Type B pancreatic cell (in vitro differentiated cells): ENCODE measurements at regions not wholly inside any gene's neighbourhood (a gene's known extent, or its start where the extent isn't known, plus 50 kb on each side); places are given as distances from the start of the nearest gene placed in this dataset.

Source experiments
- DNase-seq: peaks from one replicate; pipeline ENCODE4 v3.0.0; 2021; ENCODE audit warnings: mixed read lengths; ENCODE audit not compliant: unreplicated experiment; ENCODE audit errors: extremely low spot score
- H3K27ac Mint-ChIP-seq: 2 replicates; pipeline ENCODE4 v1.8.0; 2021; ENCODE audit warnings: mild to moderate bottlenecking, mixed read lengths
- H3K27me3 Mint-ChIP-seq: 2 replicates; pipeline ENCODE4 v1.8.0; 2021; ENCODE audit warnings: mixed read lengths
- H3K36me3 Mint-ChIP-seq: 2 replicates; pipeline ENCODE4 v1.8.0; 2021; ENCODE audit warnings: mixed read lengths
- H3K4me1 Mint-ChIP-seq: one replicate; pipeline ENCODE4 v1.8.0; 2021; ENCODE audit warnings: mixed read lengths; ENCODE audit not compliant: unreplicated experiment
- H3K4me3 Mint-ChIP-seq: 2 replicates; pipeline ENCODE4 v1.8.0; 2021; ENCODE audit warnings: mild to moderate bottlenecking, mixed read lengths
- H3K9me3 Mint-ChIP-seq: 2 replicates; pipeline ENCODE4 v1.8.0; 2021; ENCODE audit warnings: mixed read lengths
- CTCF ChIP-seq: fragments of 200-600 bp; sonication (generic); conservative IDR thresholded peaks from 2 replicates; pipeline ENCODE4 v1.5.0; 2021; ENCODE audit warnings: antibody characterized with exemption, mild to moderate bottlenecking

GRCh38 chr4:115780835-115781234 is 667.4 kb upstream of the NDST4 start:
- no peaks in the 10 kb centered on the region for H3K27me3 Mint-ChIP-seq

GRCh38 chr4:115780268-115780667 is 666.8 kb upstream of the NDST4 start:
- Mint-ChIP-seq H3K27ac (no peak overlapping the region), H3K36me3 (no peaks in the 10 kb centered on the region), H3K27me3 (no peaks in the 10 kb centered on the region), H3K4me1 (no peaks in the 10 kb centered on the region), H3K9me3 (no peaks in the 10 kb centered on the region), H3K4me3 (no peak overlapping the region)
- DNase-seq = no peak
- no peak for TF ChIP-seq CTCF

More at GRCh38 chr4:115780835-115781234, 667.4 kb upstream of the NDST4 start:
- H3K36me3 Mint-ChIP-seq = no peaks in the 10 kb centered on the region
- DNase-seq = no peak
- no peaks in the 10 kb centered on the region for H3K9me3 Mint-ChIP-seq
- H3K4me1 Mint-ChIP-seq = no peaks in the 10 kb centered on the region
- TF ChIP-seq CTCF = no peak
- no peak overlapping the region for H3K4me3 Mint-ChIP-seq
- H3K27ac Mint-ChIP-seq = no peak overlapping the region

- Mint-ChIP-seq H3K27me3 (no peaks in the 10 kb centered on the region), H3K36me3 (no peaks in the 10 kb centered on the region), H3K4me1 (no peaks in the 10 kb centered on the region), H3K27ac (no peak overlapping the region), H3K4me3 (no peak overlapping the region), H3K9me3 (no peaks in the 10 kb centered on the region)
- no peak for TF ChIP-seq CTCF
- no peak for DNase-seq
Observed at GRCh38 chr4:115770046-115770543, 656.7 kb upstream of the NDST4 start.

GRCh38 chr4:115769396-115769795 is 656.0 kb upstream of the NDST4 start:
- H3K4me1 Mint-ChIP-seq = no peaks in the 10 kb centered on the region
- no peak for DNase-seq
- no peak for TF ChIP-seq CTCF
- H3K36me3 Mint-ChIP-seq = no peaks in the 10 kb centered on the region
- no peaks in the 10 kb centered on the region for H3K27me3 Mint-ChIP-seq
- H3K9me3 Mint-ChIP-seq = no peaks in the 10 kb centered on the region
- H3K4me3 Mint-ChIP-seq = no peak overlapping the region
- H3K27ac Mint-ChIP-seq = no peak overlapping the region

GRCh38 chr4:115763051-115763450 is 649.6 kb upstream of the NDST4 start:
- Mint-ChIP-seq H3K27me3 (no peaks in the 10 kb centered on the region), H3K36me3 (no peaks in the 10 kb centered on the region), H3K4me3 (no peak overlapping the region), H3K4me1 (no peaks in the 10 kb centered on the region), H3K27ac (no peak overlapping the region), H3K9me3 (no peaks in the 10 kb centered on the region)
- TF ChIP-seq CTCF = no peak
- no peak for DNase-seq

- H3K27ac Mint-ChIP-seq = no peak overlapping the region
- TF ChIP-seq CTCF = no peak
- no peak for DNase-seq
- H3K4me3 Mint-ChIP-seq = no peak overlapping the region
- no peaks in the 10 kb centered on the region for H3K36me3 Mint-ChIP-seq
- H3K27me3 Mint-ChIP-seq = no peaks in the 10 kb centered on the region
- H3K4me1 Mint-ChIP-seq = no peaks in the 10 kb centered on the region
- no peaks in the 10 kb centered on the region for H3K9me3 Mint-ChIP-seq
Observed at GRCh38 chr4:115759231-115759630, 645.8 kb upstream of the NDST4 start.
